Astrocyte of the cerebellum (primary cell): ENCODE measurements at regions not wholly inside any gene's neighbourhood (a gene's known extent, or its start where the extent isn't known, plus 50 kb on each side); places are given as distances from the start of the nearest gene placed in this dataset.

Experiments used
- DNase-seq: peaks from one replicate; pipeline ENCODE4 v3.0.0-alpha.2; 2011; ENCODE audit warnings: low read depth
- H3K4me3 ChIP-seq: 2 replicates; pipeline ENCODE4 v1.5.1; 2011; ENCODE audit warnings: mild to moderate bottlenecking, low read depth, low read length, moderate library complexity
- in situ Hi-C: cut with HindIII; loops from 2 replicates; pipeline ENCODE4 v1.10.0; 2017; ENCODE audit warnings: low sequenced_read_pairs
- TF ChIP-seq, protein P1 (sequence below): IDR thresholded peaks from 2 replicates; pipeline ENCODE4 v1.5.1; 2012; ENCODE audit warnings: low read length, low read depth, moderate library complexity, mild to moderate bottlenecking; ENCODE audit errors: missing control alignments

DNA sequence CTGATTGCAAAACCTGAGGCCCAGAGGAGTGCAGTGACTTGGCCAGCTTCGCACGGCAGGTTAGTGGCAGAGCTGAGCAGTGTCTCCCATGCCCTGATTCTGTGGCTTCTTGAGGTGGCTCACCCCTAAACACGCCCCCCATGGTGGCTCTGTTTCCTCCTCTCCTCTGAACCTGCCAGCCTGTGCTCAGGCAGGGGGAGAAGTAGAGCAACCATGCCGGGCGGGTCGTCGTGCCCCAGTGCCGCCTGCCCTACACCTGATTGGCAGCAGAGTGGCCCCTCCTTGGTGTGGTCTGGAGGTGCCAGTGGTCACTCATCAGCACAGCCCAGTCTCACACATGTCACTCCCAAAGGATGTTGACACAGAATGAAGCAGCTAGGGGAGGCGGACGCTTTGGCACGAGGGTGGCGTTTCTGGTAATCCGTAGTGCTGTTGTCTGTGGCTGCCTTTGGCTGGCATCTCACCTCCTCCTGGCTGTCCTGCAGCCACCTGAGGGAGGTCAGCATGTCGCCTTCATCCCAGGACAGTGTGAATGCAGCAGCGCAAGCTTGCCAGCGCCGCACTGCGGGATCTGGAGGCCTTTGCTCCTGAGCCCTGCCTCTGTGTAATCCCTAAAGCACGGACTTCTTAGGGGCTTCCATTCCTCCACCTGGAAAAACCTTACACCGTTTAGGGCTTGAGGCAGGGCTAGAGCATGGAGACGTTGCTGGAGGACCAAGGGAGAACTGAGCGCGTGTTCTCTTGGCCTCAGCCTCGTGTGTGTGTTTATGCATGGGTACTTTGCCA lies 294.7 kb downstream of the SEC14L1 start:
- DNase-seq, result no peak
- in situ Hi-C loops, result no loop called here
- TF ChIP-seq, protein P1, sequence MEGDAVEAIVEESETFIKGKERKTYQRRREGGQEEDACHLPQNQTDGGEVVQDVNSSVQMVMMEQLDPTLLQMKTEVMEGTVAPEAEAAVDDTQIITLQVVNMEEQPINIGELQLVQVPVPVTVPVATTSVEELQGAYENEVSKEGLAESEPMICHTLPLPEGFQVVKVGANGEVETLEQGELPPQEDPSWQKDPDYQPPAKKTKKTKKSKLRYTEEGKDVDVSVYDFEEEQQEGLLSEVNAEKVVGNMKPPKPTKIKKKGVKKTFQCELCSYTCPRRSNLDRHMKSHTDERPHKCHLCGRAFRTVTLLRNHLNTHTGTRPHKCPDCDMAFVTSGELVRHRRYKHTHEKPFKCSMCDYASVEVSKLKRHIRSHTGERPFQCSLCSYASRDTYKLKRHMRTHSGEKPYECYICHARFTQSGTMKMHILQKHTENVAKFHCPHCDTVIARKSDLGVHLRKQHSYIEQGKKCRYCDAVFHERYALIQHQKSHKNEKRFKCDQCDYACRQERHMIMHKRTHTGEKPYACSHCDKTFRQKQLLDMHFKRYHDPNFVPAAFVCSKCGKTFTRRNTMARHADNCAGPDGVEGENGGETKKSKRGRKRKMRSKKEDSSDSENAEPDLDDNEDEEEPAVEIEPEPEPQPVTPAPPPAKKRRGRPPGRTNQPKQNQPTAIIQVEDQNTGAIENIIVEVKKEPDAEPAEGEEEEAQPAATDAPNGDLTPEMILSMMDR, result no peak
- no peak overlapping the region for H3K4me3 ChIP-seq

DNA sequence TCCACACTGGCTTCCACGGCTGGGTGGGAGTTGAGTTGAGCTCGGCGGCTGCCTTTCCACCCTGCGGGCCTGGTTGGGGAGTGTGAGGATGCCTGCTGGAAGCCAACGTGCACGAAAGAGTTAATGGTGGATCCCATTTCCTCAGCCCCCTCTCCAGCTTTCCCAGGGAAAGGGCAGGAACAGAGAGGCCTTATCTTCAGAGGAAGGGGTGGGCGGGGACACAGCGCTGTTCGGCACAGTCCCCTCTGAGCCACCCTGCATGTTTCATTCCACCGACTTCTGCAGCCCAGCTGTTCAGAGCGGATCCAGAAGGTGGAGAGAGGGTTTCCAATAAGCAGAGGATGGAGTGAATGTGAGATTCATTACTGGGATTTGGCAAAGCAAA lies 295.3 kb downstream of the SEC14L1 start:
- in situ Hi-C loops, result no loop called here
- DNase-seq, result no peak
- TF ChIP-seq, protein P1, result no peak
- no peak overlapping the region for H3K4me3 ChIP-seq

DNA sequence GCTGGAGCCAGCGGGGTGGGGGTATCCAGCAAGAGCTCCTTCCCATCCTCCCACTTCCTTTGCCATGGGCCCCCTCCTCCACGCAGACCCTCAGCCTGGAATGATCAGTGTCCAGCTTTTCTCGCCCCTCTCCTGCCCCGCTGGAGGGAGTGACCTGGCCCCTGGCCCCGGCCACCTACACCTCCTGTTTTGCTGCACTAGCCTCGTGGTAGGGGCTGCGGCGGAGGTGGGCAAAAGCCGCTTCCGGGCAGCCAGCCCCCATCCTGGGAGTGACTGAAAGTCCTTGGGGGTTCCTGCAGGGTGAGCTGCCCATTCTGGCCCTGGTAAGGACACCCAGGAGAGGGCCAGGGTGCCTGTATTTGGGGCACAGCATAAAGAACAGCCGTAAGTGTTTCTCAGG lies 295.7 kb downstream of the SEC14L1 start:
- DNase-seq, result no peak
- H3K4me3 ChIP-seq, result no peak overlapping the region
- in situ Hi-C loops, result no loop called here
- TF ChIP-seq, protein P1, result no peak

DNA sequence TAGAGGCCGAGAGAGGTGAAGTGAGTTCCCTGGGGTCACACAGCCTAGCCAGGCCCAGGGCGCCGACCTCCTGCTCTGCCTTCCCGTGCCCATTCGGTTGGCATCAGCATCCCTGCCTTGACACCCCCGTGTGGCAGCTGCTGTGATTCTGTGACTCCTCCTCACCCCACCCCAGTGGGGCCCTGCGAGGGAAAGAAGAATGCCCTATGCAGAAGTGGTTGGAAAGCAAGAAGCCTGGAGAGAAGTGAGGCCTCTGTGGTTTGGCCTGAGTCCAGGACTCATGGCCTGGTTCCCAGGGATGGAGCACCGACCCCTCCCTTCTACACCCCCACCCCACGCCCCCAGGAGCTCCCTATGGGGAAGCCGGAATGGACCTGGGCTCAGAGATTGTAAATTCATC lies 296.2 kb downstream of the SEC14L1 start:
- in situ Hi-C loops, result no loop called here
- no peak overlapping the region for H3K4me3 ChIP-seq

DNA sequence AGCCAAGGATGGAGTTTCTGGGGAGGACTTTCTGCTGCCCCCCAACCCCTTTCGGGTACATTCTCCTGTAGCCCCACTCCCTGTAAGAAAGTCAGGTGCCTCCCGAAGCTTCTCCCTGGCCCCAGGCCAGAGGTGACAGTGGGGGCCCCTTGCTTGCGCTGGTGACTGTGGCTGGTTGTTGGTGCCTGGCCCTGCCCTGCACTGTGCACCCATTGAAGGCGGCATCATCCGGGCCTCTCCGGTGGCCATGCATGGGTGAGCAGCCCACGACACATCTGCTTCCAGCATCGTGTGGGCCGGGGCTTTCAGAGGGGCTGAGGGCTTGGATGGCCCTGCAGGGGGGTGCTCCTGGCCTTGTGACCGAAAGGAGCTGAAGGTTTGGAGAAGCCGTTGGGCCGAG lies 297.0 kb downstream of the SEC14L1 start:
- no peak overlapping the region for H3K4me3 ChIP-seq

More for the DNA sequence above, 296.2 kb downstream of the SEC14L1 start:
- peak; percentile 60 for DNase-seq
- TF ChIP-seq, protein P1, result no peak

DNA sequence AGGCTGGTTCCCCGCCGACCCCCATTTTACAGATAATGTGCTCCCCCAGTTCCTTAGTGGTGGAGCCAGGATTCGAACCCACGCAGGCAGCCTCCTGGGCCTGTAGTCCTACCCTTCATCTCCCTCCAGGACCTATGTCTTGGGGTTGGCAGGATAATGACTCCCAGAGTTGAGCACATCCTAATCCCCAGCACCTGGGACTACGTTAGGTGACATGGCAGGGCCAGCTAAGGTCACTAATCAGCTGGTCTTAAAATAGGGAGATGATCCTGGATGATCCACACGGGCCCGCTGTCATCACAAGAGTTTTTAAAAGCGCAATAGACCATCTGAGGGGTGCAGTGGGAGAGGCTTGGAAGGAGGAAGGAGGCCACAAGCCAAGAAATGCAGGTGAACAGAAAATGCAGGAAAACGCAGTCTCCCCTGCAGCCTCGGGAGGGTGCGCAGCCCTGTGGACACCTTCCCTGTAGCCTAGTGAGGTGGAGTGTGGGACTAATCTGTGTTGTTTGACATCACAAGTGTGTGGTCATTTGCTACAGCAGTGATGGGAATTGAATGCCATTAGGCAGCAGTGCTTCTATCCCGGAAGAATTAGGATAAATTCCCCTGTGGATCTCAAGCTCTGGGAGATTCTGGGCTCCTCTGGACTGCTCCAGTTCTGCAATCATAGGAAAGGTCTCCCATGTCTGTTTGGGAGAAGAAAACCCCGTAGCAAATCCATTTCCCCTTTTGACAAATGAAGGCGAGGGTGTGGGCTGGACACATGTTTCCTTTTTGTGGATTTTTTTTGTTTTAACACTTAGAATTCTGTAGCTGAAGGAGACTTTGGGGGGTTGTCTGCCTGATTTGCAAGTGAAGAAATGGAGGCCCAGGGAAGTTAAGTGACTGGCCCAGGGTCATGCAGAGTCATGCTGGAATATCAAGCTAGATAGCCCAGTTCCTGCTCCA lies 297.7 kb downstream of the SEC14L1 start:
- in situ Hi-C loops, result no loop called here
- TF ChIP-seq, protein P1, result no peak
- no peak for DNase-seq
- no peak overlapping the region for H3K4me3 ChIP-seq

More for the DNA sequence above, 297.0 kb downstream of the SEC14L1 start:
- in situ Hi-C loops, result no loop called here
- DNase-seq, result no peak
- TF ChIP-seq, protein P1, result no peak
